ENCODE measurements at regions not wholly inside any gene's neighbourhood (a gene's known extent, or its start where the extent isn't known, plus 50 kb on each side); places are given as distances from the start of the nearest gene placed in this dataset.

GRCh38 chr2:121001641-121002040 is 266.0 kb downstream of the GLI2 start:
- H3K27ac ChIP-seq (ENCODE audit: control insufficient read depth, insufficient read depth), result no peak overlapping the region
- H3K4me2 ChIP-seq (ENCODE audit: control insufficient read depth, insufficient read depth), result no peak overlapping the region
- H3K4me3 ChIP-seq, result no peak overlapping the region
- intact Hi-C loops (cut with micrococcal nuclease; ENCODE audit: unreplicated experiment), result no loop called here
- H3K4me1 ChIP-seq (ENCODE audit: control insufficient read depth, insufficient read depth, low read length), result no peaks in the 10 kb centered on the region
- DNase-seq (ENCODE audit: low read depth, low spot score), result no peak
- no peak for ATAC-seq
- ChIA-PET RAD21 (ENCODE audit: unreplicated experiment) (no interaction called here), POLR2A (no interaction called here), SMC1A (ENCODE audit: uncharacterized antibody, unreplicated experiment) (interaction anchor here (0.6 kb wide), 1 partner anchor 363 kb away, joined by 3 read pairs; no protein-coding TSS in a partner anchor), CTCF (no interaction called here)
- no peak overlapping the region for H2AFZ ChIP-seq (ENCODE audit: control insufficient read depth, low read depth, low read length)
- BruUV-seq (replicated peaks), result no TSS peak
- no peaks in the 10 kb centered on the region for H3K36me3 ChIP-seq (ENCODE audit: control insufficient read depth in 2 of 2, insufficient read depth in 2 of 2, low read length in 1 of 2)
- H3K79me2 ChIP-seq (ENCODE audit: control insufficient read depth, insufficient read depth, low read length), result no peaks in the 10 kb centered on the region
- no peaks in the 10 kb centered on the region for H4K20me1 ChIP-seq (ENCODE audit: control insufficient read depth, insufficient read depth)
- in situ Hi-C loops (cut with MboI), result no loop called here
- no peak for TF ChIP-seq CEBPB (IDR thresholded peaks at IDR 0.05; ENCODE audit: borderline replicate concordance in 1 of 2, low read depth in 2 of 2, low read length in 2 of 2)
- no peaks in the 10 kb centered on the region for H3K9me3 ChIP-seq (replicated peaks; ENCODE audit: control insufficient read depth, insufficient read depth, low read length)
- H3K27me3 ChIP-seq (replicated peaks in 1 of 2; ENCODE audit: control insufficient read depth in 2 of 2, insufficient read depth in 2 of 2, low read length in 1 of 2), result no peaks in the 10 kb centered on the region; a peak in 1 of 4 replicates
- no peak overlapping the region for H3K9ac ChIP-seq (ENCODE audit: control insufficient read depth, insufficient read depth, low read length)
- FAIRE-seq, result no peak

DNA sequence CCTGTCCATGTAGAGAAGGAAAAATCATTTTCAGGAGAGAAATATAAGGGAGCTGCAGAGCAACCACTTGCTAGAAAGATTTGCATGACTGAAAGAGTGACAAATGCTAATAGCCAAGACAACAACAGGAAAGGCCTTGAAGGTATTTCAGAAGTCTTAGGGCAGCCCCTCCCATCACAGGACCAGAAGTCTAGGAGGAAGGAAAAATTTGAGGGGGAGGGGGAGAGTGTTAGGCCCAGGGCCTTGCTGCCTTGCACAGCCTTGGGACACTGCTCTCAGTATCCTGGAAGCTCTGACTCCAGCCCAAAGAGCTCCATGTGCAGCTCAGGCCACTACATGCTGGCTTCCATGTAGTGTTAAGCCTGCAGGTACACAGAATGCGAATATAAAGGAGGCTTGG is 266.9 kb downstream of the GLI2 start:
- in situ Hi-C loops (cut with MboI) (no loop called here), intact Hi-C loops (cut with micrococcal nuclease; ENCODE audit: unreplicated experiment) (no loop called here)
- no peak overlapping the region for H3K27ac ChIP-seq (ENCODE audit: control insufficient read depth, insufficient read depth)
- H3K4me2 ChIP-seq (ENCODE audit: control insufficient read depth, insufficient read depth), result no peak overlapping the region
- H4K20me1 ChIP-seq (ENCODE audit: control insufficient read depth, insufficient read depth), result no peaks in the 10 kb centered on the region
- CTCF ChIA-PET, result no interaction called here
- BruUV-seq (replicated peaks), result no TSS peak
- FAIRE-seq, result no peak
- RAD21 ChIA-PET (ENCODE audit: unreplicated experiment), result no interaction called here
- H3K27me3 ChIP-seq (replicated peaks in 1 of 2; ENCODE audit: control insufficient read depth in 2 of 2, insufficient read depth in 2 of 2, low read length in 1 of 2), result no peaks in the 10 kb centered on the region; a peak in 1 of 4 replicates
- POLR2A ChIA-PET, result no interaction called here
- no peak overlapping the region for H3K4me3 ChIP-seq
- no peak overlapping the region for H2AFZ ChIP-seq (ENCODE audit: control insufficient read depth, low read depth, low read length)
- SMC1A ChIA-PET (ENCODE audit: uncharacterized antibody, unreplicated experiment), result no interaction called here
- 8% methylated on average over 1 of the region's 1 CpG for WGBS (ENCODE audit: insufficient coverage, insufficient replicate concordance, low lambda C conversion rate, missing lambda C conversion rate)
- no peaks in the 10 kb centered on the region for H3K36me3 ChIP-seq (ENCODE audit: control insufficient read depth in 2 of 2, insufficient read depth in 2 of 2, low read length in 1 of 2)
- no peak for DNase-seq (ENCODE audit: low read depth, low spot score)
- no peaks in the 10 kb centered on the region for H3K79me2 ChIP-seq (ENCODE audit: control insufficient read depth, insufficient read depth, low read length)
- no peak for ATAC-seq
- no peak overlapping the region for H3K9ac ChIP-seq (ENCODE audit: control insufficient read depth, insufficient read depth, low read length)
- no peaks in the 10 kb centered on the region for H3K4me1 ChIP-seq (ENCODE audit: control insufficient read depth, insufficient read depth, low read length)
- H3K9me3 ChIP-seq (replicated peaks; ENCODE audit: control insufficient read depth, insufficient read depth, low read length), result no peaks in the 10 kb centered on the region
- TF ChIP-seq BACH1 (IDR thresholded peaks at IDR 0.05; ENCODE audit: borderline replicate concordance) (no peak), NFIC (IDR thresholded peaks at IDR 0.05; ENCODE audit: low read depth, low read length) (no peak), TCF3 (IDR thresholded peaks at IDR 0.05; ENCODE audit: borderline replicate concordance, insufficient read depth, low read depth, low read length) (no peak), POLR2A (IDR thresholded peaks at IDR 0.05; ENCODE audit: low read depth, low read length) (no peak), GATAD2B (conservative IDR thresholded peaks at IDR 0.05; ENCODE audit: low read depth) (no peak), SUPT20H (IDR thresholded peaks at IDR 0.05; ENCODE audit: borderline replicate concordance, control insufficient read depth, low read depth, low read length) (no peak), MYB (IDR thresholded peaks at IDR 0.05; ENCODE audit: borderline replicate concordance, low read depth, low read length) (no peak), E4F1 (IDR thresholded peaks at IDR 0.05; ENCODE audit: borderline replicate concordance, partially characterized antibody) (no peak), ATF2 (IDR thresholded peaks at IDR 0.05; ENCODE audit: low read length) (no peak)
- TF ChIP-seq, protein P1, sequence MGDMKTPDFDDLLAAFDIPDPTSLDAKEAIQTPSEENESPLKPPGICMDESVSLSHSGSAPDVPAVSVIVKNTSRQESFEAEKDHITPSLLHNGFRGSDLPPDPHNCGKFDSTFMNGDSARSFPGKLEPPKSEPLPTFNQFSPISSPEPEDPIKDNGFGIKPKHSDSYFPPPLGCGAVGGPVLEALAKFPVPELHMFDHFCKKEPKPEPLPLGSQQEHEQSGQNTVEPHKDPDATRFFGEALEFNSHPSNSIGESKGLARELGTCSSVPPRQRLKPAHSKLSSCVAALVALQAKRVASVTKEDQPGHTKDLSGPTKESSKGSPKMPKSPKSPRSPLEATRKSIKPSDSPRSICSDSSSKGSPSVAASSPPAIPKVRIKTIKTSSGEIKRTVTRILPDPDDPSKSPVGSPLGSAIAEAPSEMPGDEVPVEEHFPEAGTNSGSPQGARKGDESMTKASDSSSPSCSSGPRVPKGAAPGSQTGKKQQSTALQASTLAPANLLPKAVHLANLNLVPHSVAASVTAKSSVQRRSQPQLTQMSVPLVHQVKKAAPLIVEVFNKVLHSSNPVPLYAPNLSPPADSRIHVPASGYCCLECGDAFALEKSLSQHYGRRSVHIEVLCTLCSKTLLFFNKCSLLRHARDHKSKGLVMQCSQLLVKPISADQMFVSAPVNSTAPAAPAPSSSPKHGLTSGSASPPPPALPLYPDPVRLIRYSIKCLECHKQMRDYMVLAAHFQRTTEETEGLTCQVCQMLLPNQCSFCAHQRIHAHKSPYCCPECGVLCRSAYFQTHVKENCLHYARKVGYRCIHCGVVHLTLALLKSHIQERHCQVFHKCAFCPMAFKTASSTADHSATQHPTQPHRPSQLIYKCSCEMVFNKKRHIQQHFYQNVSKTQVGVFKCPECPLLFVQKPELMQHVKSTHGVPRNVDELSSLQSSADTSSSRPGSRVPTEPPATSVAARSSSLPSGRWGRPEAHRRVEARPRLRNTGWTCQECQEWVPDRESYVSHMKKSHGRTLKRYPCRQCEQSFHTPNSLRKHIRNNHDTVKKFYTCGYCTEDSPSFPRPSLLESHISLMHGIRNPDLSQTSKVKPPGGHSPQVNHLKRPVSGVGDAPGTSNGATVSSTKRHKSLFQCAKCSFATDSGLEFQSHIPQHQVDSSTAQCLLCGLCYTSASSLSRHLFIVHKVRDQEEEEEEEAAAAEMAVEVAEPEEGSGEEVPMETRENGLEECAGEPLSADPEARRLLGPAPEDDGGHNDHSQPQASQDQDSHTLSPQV (IDR thresholded peaks at IDR 0.05), result no peak
